Activated naive CD4-positive, alpha-beta T cell treated with Interleukin-2 at 50 U/mL for 16 hours (primary cell): ENCODE measurements at regions not wholly inside any gene's neighbourhood (a gene's known extent, or its start where the extent isn't known, plus 50 kb on each side); places are given as distances from the start of the nearest gene placed in this dataset.

Experiments used
- DNase-seq: peaks from one replicate; pipeline ENCODE4 v3.0.0-alpha.2; 2020

- DNase-seq, result no peak
Observed at GRCh38 chr3:111480091-111480490, 61.9 kb upstream of the CD96 start.

GRCh38 chr3:111481551-111481950 lies 60.4 kb upstream of the CD96 start:
- DNase-seq, result no peak

DNA sequence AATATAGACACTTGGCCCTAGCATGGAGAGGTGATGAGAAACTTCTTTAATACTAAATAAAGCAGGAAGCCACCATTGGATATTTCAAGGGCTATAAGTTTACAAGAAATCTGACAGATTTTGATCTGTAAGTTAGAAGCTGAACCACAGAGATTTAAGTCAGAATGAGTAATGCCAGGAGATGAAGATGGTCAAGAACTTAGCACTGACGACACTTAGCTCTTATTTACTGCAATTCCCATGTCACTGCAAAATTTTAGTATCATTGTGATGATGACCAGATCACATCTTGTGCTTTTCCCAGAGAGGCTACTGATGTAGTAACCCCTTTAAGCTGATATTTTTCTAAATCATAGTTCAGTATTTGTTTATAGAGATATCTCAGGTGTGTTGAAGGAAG lies 59.4 kb upstream of the CD96 start:
- DNase-seq, result no peak

GRCh38 chr3:111485086-111485485 lies 56.9 kb upstream of the CD96 start:
- DNase-seq, result no peak
